Neural cell (in vitro differentiated cells): ENCODE measurements at regions not wholly inside any gene's neighbourhood (a gene's known extent, or its start where the extent isn't known, plus 50 kb on each side); places are given as distances from the start of the nearest gene placed in this dataset.

Source experiments
- H2AFZ ChIP-seq: fragments of 200-600, 300-800 bp; sonication (generic), shearing (Covaris generic); 2 replicates; pipeline ENCODE4 v1.6.0; 2014; ENCODE audit warnings: low read depth, mild to moderate bottlenecking, antibody characterized with exemption, low read length, moderate library complexity
- H3F3A ChIP-seq: fragments of 200-600 bp; shearing (Covaris generic); 2 replicates; pipeline ENCODE4 v1.6.1; 2016; ENCODE audit warnings: mild to moderate bottlenecking, moderate library complexity, mixed read lengths, antibody characterized with exemption, low read length; ENCODE audit not compliant: insufficient read depth, poor library complexity, severe bottlenecking
- H3K27ac ChIP-seq: fragments of 200-600, 300-800 bp; sonication (generic), shearing (Covaris generic); 2 replicates; pipeline ENCODE4 v1.5.1; 2014; ENCODE audit warnings: mild to moderate bottlenecking, low read length, moderate library complexity
- H3K27me3 ChIP-seq: fragments of 300-800, 200-600 bp; sonication (generic), shearing (Covaris generic); 2 replicates; pipeline ENCODE4 v1.6.0; 2014; ENCODE audit warnings: mild to moderate bottlenecking, low read depth, low read length, moderate library complexity; ENCODE audit not compliant: insufficient read depth
- H3K36me3 ChIP-seq: fragments of 300-800, 200-600 bp; sonication (generic), shearing (Covaris generic); 2 replicates; pipeline ENCODE4 v1.5.1; 2014; ENCODE audit warnings: mild to moderate bottlenecking, antibody characterized with exemption, low read length, moderate library complexity; ENCODE audit not compliant: insufficient read depth
- H3K4me2 ChIP-seq: fragments of 300-800, 200-600 bp; sonication (generic), shearing (Covaris generic); 2 replicates; pipeline ENCODE4 v1.6.0; 2014; ENCODE audit warnings: mild to moderate bottlenecking, low read length
- H3K4me3 ChIP-seq: fragments of 300-800, 200-600 bp; sonication (generic), shearing (Covaris generic); 2 replicates; pipeline ENCODE4 v1.5.1; 2014; ENCODE audit warnings: mild to moderate bottlenecking, low read length, moderate library complexity
- H3K79me2 ChIP-seq: fragments of 200-600 bp; shearing (Covaris generic); replicated peaks from 2 replicates; pipeline ENCODE4 v1.6.0; 2014; ENCODE audit warnings: mild to moderate bottlenecking, low read length, moderate library complexity; ENCODE audit not compliant: insufficient read depth
- H3K9ac ChIP-seq: fragments of 300-800, 200-600 bp; sonication (generic), shearing (Covaris generic); 2 replicates; pipeline ENCODE4 v1.6.1; 2016; ENCODE audit warnings: mild to moderate bottlenecking, low read length, mixed read lengths
- H3K9me2 ChIP-seq: fragments of 200-600 bp; shearing (Covaris generic); 2 replicates; pipeline ENCODE4 v1.6.1; 2016; ENCODE audit warnings: mild to moderate bottlenecking, low read length, mixed read lengths; ENCODE audit not compliant: insufficient read depth
- H3K9me3 ChIP-seq: fragments of 200-600, 300-800 bp; sonication (generic), shearing (Covaris generic); 2 replicates; pipeline ENCODE4 v1.6.1; 2016; ENCODE audit warnings: mild to moderate bottlenecking, mixed run types, low read length, moderate library complexity, mixed read lengths
- H4K20me1 ChIP-seq: fragments of 200-600 bp; shearing (Covaris generic); 2 replicates; pipeline ENCODE4 v1.6.1; 2016; ENCODE audit warnings: mild to moderate bottlenecking, mixed run types; ENCODE audit not compliant: insufficient read depth
- CTCF ChIP-seq: fragments of 450-650 bp; IDR thresholded peaks from 2 replicates; pipeline ENCODE4 v1.5.1; 2014; ENCODE audit warnings: antibody characterized with exemption, mild to moderate bottlenecking, moderate library complexity; ENCODE audit not compliant: poor library complexity, severe bottlenecking
- EP300 ChIP-seq: fragments of 450-650 bp; conservative IDR thresholded peaks from 2 replicates; pipeline ENCODE4 v1.6.1; 2014; ENCODE audit warnings: antibody characterized with exemption, mild to moderate bottlenecking, moderate library complexity; ENCODE audit not compliant: poor library complexity, severe bottlenecking
- EZH2 ChIP-seq: fragments of 200-600, 300-800 bp; shearing (Covaris generic), sonication (generic); IDR thresholded peaks from 2 replicates; pipeline ENCODE4 v1.6.1; 2014; ENCODE audit warnings: antibody characterized with exemption, low read length, borderline replicate concordance, mild to moderate bottlenecking; ENCODE audit not compliant: insufficient read depth, poor library complexity, severe bottlenecking
- MXI1 ChIP-seq: fragments of 450-650 bp; conservative IDR thresholded peaks from 2 replicates; pipeline ENCODE4 v1.6.1; 2014; ENCODE audit warnings: antibody characterized with exemption, mild to moderate bottlenecking; ENCODE audit not compliant: poor library complexity, severe bottlenecking
- POLR2AphosphoS5 ChIP-seq: IDR thresholded peaks from 2 replicates; pipeline ENCODE4 v1.6.1; 2012
- RAD21 ChIP-seq: fragments of 450-650 bp; conservative IDR thresholded peaks from 2 replicates; pipeline ENCODE4 v1.6.1; 2014; ENCODE audit warnings: antibody characterized with exemption, mild to moderate bottlenecking, moderate library complexity
- REST ChIP-seq: IDR thresholded peaks from 2 replicates; pipeline ENCODE4 v1.6.1; 2012; ENCODE audit warnings: borderline replicate concordance
- SMC3 ChIP-seq: fragments of 450-650 bp; conservative IDR thresholded peaks from 2 replicates; pipeline ENCODE4 v1.6.1; 2014; ENCODE audit warnings: antibody characterized with exemption, mild to moderate bottlenecking, moderate library complexity; ENCODE audit not compliant: poor library complexity
- TAF1 ChIP-seq: IDR thresholded peaks from 2 replicates; pipeline ENCODE4 v1.6.1; 2012; ENCODE audit warnings: low read depth

GRCh38 chr12:92065639-92066038 lies 80.0 kb downstream of the BTG1 start:
- no peak overlapping the region for H3K27ac ChIP-seq

GRCh38 chr12:92065018-92065499 lies 80.6 kb downstream of the BTG1 start:
- H3K36me3 ChIP-seq: no peaks in the 10 kb centered on the region
- H3K79me2 ChIP-seq: no peaks in the 10 kb centered on the region
- no peaks in the 10 kb centered on the region for H4K20me1 ChIP-seq
- H3K27me3 ChIP-seq: no peaks in the 10 kb centered on the region
- TF ChIP-seq MXI1 (no peak), EP300 (no peak), EZH2 (no peak), REST (no peak), POLR2AphosphoS5 (no peak), TAF1 (no peak), RAD21 (no peak), CTCF (no peak), SMC3 (no peak)
- no peaks in the 10 kb centered on the region for H3K9me3 ChIP-seq
- H3K4me2 ChIP-seq: no peak overlapping the region
- no peak overlapping the region for H3K4me3 ChIP-seq
- H3K9ac ChIP-seq: no peak overlapping the region
- H2AFZ ChIP-seq: no peak overlapping the region
- H3K9me2 ChIP-seq: no peaks in the 10 kb centered on the region
- no peak overlapping the region for H3K27ac ChIP-seq
- no peaks in the 10 kb centered on the region for H3F3A ChIP-seq

More at GRCh38 chr12:92065639-92066038, 80.0 kb downstream of the BTG1 start:
- no peaks in the 10 kb centered on the region for H3K36me3 ChIP-seq
- H4K20me1 ChIP-seq: no peaks in the 10 kb centered on the region
- H3K9me3 ChIP-seq: no peaks in the 10 kb centered on the region
- H3F3A ChIP-seq: no peaks in the 10 kb centered on the region
- H3K79me2 ChIP-seq: no peaks in the 10 kb centered on the region
- no peak overlapping the region for H3K4me2 ChIP-seq
- no peak overlapping the region for H3K4me3 ChIP-seq
- H3K27me3 ChIP-seq: no peaks in the 10 kb centered on the region
- H2AFZ ChIP-seq: no peak overlapping the region
- no peak overlapping the region for H3K9ac ChIP-seq
- H3K9me2 ChIP-seq: no peaks in the 10 kb centered on the region
- no peak for TF ChIP-seq CTCF
